ENCODE measurements at regions not wholly inside any gene's neighbourhood (a gene's known extent, or its start where the extent isn't known, plus 50 kb on each side); places are given as distances from the start of the nearest gene placed in this dataset.
"Not testable (repeated sequence)": the region's sequence is repeated elsewhere in the genome, so short reads cannot be mapped to it uniquely, and the experiment has no call there.

DNA sequence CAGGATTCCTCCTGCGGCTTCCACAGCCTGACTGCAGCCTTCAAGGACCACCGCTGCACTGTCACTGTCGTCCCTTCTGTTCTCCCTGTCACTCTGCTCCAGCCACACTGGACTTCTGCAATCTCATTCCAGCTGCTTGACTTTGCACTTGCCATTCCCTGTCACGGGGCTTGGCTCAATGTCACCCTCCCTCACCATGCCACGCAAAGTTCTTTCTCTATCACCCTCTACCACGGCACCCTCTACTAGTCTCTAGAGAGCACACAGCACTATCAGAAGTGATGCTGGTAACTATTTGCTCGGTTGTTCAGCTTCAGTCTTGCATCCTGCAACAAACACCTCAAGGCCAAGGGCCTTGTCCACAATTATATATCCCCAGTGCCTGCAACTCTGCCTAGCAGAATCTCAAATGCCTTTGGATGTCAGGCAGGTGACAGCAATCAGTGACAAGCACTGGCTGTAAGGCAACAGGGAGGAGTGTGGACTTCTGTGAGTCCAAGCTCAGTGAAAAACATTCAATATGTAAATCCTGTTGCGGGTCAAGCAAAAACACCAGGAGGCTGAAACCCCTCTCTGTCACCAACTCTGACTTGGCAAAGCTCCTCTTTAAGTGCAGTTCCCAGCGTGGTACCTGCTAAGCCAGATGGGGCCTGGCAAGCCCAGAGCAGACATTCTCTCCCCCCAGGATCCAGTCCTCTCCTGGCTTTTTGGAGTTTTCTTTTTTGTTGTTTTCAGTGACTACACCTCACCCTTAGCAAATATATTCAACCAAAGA lies 259.9 kb downstream of the FGFR2 start:
- DNase-seq = no peak

DNA sequence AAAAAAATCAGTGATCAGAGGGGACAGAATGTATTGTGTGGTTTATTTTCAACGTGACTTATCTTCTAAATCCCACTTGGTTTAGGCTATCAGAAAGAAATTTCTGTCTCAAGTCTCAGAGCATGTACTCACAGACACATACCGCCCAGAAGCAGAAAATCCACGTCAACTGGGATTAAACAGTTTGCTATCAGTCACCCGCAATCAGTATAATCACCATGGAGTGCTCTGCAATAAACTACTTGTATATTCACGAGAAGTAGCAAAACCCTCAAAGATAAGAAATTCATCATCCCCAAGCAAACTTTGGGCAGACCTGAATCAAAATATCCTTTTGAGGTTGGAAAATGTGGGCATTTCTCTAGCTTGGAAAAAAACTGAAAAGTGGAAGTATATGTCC lies 259.1 kb downstream of the FGFR2 start:
- DNase-seq = no peak

DNA sequence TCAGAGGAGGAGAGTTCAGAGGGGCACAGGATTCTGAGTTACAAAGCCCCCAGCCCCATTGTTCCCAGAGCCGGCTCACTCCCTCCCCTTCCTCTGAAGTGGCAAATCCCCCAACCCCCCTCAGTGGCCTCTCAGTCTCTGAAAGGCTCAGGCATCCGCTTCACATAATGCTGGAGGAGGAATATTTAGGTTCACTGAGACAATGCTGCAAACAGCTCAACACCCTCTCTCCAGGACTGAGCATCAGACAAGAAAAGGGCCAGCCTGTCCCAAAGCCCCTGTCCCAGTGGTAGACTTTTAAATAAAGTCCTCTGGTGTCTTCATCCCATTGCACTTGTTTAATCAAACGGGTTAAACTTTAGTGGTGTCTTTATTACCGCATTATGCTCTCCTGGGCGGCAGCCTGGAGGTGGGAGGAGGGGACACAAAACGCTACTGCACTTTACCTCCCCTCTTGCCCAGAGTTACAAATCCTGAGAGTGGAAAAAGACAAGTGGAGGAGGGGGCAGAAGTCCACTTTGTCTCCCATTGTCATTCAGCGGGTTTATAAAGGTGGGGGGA lies 257.9 kb downstream of the FGFR2 start:
- no peak for DNase-seq

DNA sequence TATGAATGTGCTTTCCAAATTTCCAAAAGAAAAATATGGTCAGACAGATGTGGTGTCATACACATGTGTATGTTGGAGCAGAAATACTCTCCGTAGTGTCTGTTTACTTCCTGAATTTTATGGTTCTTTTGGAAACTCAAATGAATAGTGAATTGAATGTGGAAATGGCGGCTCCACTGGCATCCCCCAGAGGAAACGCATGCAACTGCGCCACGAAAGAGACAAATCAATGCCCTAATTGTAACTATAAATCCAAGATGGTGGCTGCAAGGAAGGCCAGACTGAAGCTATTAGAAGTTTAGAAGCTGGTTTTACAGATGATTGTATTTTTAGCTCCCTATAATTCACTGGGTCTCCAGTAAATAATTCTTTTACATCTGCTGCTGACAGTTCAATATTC lies 246.7 kb downstream of the FGFR2 start:
- DNase-seq = no peak

DNA sequence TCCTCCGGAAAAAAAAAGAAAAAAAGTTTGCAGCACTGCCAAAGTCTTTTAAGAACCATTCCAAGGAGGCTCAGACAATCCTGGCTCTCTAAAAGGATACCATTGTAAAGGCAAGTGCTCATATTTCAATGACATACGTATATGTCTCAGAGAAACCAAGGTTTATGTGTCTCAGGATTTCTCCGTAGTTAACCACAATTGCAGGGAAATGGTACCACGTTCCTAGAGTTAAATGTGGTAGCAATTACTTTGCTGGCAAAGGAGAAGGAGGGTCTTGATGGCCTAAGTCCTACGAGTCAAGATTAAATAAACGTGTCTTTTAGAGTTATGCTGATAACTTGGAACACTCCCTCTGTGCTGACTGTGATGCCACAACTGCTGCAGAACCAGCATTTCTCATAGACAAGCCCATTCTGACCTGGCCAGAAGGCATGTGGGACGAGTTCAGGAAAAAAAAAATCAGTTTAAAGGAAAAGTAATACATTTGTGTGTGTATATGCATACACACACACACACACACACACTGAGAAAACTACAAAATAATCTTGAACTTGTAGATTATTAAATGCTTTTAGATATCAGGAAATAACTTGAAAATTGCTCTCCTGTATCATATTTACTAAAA lies 245.9 kb downstream of the FGFR2 start:
- no peak for DNase-seq

DNA sequence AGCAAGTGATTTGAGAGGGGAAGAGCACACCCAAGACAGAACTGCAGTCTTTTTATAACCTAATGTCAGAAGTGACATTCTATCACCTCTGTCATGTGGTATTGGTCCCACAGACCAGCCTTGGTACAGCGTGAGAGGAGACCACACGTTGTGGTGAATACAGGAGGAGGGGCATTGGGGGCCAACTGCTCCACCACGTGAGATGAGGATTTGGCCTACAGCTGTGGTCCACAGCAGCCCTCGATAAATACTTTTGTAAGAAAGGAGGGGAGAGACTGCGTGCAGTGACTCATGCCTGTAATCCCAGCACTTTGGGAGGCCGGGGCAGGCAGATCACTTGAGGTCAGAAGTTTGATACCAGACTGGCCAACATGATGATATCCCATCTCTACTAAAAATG lies 243.1 kb downstream of the FGFR2 start:
- DNase-seq = no peak

DNA sequence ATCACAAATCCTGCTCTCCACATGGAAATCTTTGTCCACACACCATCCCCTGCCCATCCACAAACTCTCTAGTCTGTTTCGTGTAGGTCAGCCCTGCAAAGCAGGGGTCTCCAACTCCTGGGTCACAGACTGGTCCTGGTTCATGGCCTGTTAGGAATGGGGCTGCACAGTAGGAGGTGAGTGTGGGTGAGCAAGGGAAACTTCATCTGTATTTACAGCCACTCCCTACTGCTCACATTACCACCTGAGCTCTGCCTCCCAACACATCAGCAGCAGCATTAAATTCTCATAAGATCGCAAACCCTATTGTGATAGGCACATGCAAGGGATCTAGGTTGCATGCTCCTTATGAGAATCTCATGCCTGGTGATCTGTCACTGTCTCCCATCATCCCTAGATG lies 242.1 kb downstream of the FGFR2 start:
- DNase-seq = no peak

DNA sequence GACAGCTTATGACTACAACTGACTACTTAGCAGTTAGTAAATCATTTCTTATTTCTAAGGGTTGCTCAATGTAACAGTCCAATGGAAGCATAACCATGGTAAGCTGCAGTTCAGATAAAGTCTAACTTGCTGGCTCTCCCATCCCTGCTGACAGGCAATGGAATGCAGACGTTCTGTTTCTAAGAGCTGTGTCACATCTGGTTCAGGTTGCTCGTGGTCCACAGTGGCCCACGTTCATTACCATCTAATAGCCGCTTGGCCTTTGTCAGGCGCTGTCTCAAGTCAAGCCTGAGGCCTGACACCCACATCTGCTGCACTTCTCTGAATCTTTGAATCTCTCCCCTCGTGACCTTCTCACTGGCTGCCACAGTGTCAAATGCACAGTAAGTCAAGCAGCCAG lies 240.8 kb downstream of the FGFR2 start:
- no peak for DNase-seq

DNA sequence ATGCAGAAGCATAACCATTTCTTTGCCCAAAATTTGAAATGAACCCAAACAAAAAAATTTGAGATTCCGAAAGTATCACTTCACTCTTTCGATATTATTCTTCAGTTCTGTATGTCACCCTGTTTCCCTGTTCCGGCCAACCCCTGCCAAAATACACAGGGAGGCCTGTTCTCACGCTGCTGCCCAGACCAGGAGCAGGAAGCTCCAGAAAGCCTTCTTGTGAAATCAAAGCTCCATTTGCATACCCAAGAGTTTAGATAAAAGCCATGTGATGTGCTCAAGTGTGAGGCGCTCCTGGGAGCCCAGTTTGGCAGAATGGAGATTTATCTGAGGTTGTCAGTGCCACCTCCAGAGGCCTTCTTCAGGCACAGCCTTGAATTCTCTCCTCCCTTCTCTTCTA lies 236.2 kb downstream of the FGFR2 start:
- no peak for DNase-seq

DNA sequence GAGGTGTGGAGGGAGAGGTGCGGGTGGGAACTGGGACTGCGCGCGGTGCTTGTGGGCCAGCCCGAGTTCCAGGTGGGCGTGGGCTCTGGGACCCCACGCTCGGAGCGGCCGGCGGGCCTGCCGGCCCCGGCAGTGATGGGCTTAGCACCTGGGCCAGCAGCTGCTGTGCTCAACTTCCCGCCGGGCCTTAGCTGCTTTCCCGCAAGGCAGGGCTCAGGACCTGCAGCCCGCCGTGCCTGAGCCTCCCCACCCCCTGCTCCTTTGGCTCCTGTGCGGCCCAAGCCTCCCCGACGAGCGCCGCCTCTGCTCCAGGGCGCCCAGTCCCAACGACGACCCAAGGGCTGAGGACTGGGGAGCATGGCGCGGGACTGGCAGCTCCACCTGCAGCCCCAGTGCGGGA lies 232.7 kb downstream of the FGFR2 start:
- DNase-seq = no peak

DNA sequence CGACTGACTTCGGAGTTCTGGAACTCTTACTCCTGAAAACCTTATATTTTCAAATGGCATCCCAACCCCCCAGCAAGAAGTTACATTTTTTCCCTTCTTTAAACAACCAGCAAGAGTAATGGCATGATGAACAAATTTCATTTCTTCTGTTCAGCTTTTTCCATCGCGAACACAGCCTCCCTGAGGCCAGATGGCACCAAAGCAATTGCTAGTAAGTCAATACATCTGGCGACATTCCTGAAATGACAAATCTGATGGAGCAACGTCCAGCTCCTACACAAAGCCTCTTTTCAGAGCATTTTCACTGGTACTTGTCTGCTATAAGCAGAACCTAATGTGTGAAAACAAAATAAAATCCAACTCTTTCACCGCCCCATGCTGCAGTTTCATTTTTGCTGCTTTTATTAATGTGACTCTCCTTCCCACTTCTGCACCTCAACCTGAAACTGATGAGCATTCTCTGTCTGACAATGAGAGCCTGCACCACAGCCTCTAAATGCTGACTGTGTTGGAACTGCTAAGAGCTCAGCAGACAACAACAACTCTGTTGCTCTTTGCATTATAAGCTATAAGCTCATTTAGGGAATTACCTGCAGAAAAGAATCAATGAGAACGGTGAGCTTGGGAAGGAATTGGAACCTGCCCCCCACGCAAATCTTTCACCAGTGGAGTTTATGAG lies 229.8 kb downstream of the FGFR2 start:
- no peak for DNase-seq

DNA sequence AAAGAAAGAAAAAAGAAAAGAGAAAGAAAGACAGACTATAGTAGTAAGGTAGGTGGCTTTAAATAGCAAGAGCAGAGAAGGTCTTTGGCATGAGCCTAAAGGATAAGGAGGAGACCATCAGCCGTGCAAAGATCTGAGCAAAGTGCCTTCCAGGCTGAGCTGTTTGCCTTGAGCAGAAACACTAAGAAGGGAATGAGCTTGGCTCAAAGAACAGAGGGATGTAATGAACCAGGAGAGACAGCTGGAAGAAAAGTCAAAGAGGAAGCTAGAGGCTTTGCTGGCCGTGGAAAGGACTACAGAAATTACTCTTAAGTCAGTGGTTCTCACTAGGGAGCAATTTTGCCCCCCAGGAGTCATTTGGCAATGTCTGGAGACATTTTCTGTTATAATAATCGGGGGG lies 228.6 kb downstream of the FGFR2 start:
- no peak for DNase-seq

DNA sequence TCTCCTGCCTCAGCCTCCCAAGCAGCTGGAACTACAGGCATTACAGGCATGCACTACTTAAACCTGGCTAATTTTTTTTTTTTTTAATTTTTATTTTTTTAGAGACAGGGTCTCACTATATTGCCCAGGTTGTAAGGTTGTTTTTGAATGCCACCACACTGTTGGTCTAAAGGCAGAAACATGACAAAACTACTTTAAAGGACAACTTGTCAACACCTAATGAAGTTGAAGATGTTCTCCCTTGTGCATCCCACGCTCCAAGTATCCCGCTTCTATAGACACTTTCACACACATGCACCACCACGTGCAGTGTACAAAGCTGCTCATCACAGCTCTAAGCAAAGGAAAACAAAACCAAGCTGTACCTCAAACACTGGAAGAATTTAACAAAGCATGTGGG lies 226.4 kb downstream of the FGFR2 start:
- DNase-seq = no peak

DNA sequence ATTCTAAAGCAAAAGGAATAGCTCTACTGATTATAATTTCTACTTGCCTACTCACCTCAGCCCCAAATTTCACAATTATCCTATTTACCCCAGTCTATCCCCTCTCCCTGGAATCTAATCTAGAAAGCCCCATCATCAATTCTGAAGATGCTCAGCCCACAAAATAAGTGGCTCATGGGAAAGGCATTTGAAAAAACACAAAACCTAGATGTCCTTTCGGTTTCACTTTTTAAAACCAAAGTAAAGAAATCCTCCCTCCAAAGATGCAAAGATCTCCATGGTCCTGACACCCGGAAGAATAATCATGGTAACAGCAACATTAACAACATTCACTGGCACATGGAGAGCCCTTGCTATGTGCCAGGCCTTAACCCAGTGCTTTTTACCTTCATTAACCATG lies 224.8 kb downstream of the FGFR2 start:
- DNase-seq = no peak

DNA sequence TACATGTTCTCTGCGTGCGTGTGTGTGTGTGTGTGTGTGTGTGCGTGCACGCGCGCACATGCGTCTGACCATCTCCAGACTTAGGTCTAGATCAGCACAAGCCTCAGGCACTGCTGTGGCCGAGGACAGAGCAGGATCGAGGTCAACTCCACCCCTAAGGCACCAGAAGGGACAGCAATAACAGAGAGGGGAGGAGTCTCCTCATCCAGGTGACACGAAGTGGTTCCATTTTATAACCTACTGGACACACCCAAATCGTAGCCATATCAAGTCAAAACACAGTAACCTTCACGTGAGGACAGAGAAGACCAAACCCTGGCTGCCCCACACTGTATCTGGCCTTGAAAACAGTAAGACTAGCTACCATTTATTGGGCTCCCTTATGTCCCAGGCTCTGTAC lies 224.1 kb downstream of the FGFR2 start:
- DNase-seq = no peak

DNA sequence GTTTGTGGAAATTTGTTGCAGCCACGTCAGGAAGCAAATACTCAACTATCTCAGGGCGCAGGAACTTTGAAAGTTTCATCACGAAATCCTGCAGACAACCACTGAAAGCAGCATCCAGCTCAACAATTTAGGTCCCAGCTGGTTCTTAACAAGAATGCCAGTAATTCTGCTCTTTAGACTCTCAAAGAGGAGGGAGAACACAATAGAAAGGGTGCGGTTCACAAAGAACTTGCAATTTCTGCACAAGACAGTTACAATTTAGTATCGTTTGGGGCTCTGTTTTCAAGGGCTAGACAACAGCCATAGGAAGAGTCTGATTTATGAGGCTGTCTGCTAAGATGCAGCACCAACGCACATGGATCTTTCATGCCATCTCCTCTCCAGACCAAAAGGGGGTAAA lies 223.1 kb downstream of the FGFR2 start:
- DNase-seq = no peak

DNA sequence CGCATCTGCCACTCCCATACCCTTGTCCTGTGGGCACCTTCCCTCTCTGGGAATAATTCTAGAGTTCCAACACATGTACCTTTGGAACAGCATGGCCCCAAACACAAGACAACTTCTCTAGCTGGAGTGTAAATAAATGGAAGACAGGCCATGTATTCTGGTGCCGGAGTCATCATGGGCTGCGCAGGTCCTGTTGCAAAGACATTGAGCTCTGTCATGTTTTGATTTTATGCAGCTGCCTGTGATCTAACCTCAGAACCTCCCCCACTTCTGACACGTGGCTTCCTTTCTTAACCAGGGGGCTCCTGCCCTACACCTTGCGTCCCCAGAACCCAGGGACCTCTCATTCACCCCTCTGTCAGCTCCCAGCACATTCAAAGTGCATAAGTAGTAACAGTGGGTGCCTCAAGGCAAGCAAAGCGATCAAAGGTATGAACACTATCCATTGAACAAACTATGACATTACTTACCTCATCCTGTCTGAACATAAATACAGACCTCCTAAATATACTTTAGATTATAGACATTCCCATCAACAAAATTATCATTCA lies 219.9 kb downstream of the FGFR2 start:
- no peak for DNase-seq

DNA sequence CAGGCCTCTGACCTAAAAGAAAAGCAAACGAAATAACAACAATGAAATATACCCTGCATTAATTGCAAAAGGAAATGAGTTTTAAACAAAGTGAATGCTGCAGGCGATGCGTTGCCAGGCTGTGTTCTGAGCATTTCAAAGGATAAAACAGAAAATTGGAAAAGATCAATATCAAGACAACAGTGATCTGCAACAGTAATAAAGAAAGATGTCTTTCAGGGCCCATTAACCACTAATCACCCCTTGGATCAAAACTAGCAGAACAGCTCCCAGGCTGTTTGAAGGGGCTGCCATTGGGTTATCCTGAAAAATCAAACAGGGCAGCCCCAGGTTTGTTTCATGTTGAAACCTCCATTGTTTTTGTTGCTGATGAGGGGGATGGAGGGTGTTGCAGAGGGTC lies 219.2 kb downstream of the FGFR2 start:
- no peak for DNase-seq

DNA sequence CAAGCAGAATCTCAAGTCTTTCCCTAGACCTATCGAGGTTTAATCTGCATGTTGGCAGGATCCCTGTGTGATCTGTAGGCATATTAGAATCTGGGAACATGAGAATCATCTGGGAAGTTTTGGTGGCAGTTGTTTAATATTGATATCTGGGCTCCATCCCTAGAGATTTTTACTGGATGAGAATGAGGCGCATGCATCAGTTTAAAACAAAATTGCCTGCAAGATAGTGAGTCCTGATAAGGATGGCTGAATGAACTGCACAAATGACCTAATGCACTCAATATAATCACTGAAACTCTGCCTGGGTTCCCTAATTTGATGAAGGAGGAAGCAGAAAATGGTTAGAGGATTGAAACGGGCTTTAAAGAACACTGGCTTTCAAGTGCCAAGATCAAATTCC lies 218.0 kb downstream of the FGFR2 start:
- no peak for DNase-seq

DNA sequence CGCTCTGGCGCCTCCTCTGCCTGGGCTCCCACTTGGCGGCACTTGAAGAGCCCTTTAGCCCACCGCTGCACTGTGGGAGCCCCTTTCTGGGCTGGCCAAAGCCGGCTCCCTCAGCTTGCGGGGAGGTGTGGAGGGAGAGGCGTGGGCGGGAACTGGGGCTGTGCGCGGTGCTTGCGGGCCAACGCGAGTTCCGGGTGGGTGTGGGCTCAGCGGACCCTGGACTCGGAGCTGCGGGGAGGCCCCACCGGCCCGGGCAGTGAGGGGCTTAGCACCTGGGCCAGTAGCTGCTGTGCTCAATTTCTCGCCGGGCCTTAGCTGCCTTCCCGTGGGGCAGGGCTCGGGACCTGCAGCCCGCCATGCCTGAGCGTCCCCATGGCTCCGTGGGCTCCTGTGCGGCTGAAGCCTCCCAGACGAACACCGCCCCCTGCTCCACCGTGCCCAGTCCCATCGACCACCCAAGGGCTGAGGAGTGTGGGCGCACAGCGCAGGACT lies 216.2 kb downstream of the FGFR2 start:
- not testable (repeated sequence) for DNase-seq

DNA sequence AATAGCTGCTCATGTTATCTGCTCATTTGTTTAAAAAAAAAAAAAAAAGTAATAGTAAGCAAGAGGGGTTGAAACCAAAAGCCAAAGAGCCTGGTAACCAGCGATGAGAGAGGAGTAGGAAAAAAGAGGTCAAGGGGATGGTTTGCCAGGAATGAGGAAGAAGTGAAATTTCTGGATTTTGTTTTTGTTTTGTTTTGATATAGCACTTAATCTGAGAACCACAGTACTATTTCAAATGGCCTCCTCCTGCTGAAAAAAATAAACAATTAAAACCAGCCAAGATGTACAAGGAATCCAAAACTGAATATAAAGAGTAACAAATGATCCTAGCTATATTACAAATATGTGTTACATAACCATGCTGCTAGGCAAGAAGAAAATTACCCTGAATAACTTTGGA lies 213.1 kb downstream of the FGFR2 start:
- DNase-seq = no peak

DNA sequence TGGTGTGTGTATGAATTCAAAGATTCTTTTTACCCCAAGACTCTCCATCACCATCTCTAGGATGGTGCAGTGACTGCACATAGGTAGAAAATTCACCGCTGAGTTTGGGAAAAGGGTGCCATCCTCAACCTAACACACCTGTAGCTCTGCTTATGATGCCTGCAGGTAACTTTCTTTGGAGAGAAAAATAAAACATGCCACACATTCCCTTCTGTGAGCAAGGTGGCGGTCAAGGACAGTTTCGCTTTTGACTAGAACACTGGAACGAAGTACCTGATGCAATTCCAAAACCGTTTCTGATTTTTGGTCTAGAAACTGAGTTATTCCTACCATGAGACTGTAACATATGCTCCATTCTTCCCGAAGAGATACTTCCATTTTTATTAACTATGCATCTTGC lies 205.6 kb downstream of the FGFR2 start:
- no peak for DNase-seq

DNA sequence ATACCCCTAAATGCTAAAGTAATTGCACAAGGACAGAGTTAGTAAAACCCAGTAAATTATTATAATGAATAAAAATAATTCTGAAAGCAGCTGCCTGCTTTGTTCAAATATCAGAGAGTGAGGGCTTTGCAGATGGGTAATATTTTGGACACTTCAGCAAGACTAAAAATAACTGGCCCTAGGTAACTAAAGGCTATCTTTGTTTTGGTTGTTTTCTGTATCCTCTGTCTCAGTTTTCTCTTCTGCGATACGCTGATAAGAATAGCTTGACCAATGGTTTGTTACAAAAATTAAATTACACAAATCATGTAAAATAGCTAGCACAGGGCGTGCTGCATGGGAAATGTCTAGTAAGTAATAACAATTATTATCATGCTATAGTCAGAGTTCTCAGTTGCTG lies 204.7 kb downstream of the FGFR2 start:
- DNase-seq = no peak

All from occipital lobe (tissue), 1 donor.